ENCODE measurements at regions not wholly inside any gene's neighbourhood (a gene's known extent, or its start where the extent isn't known, plus 50 kb on each side); places are given as distances from the start of the nearest gene placed in this dataset.

- no peak for TF ChIP-seq CTCF (IDR thresholded peaks at IDR 0.05)
- TF ChIP-seq POLR2A (IDR thresholded peaks at IDR 0.05): no peak
These were observed 381.7 kb upstream of the NT5C1B start for GRCh38 chr2:18971069-18971378.
